ENCODE measurements at regions not wholly inside any gene's neighbourhood (a gene's known extent, or its start where the extent isn't known, plus 50 kb on each side); places are given as distances from the start of the nearest gene placed in this dataset.

DNA sequence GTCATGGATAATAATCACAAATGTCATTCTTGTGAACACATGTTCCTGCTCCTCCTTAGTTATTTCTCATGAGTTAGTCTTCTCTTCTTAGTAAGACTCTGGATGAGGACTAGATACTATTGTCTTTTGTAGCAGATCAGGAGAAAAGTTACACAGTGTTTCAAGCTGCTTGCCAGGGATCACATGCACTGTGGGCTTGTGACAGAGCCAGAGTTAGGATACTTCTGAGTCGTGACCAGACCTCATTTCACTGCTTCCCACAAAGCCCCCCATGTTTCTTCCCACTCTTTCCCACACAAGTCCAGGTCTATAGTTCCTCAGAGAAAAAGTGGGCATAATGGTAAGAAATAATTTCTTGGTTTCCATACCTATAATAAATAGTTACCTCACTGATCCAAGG lies 80.2 kb upstream of the LRATD1 start:
- H3K27ac ChIP-seq: no peak overlapping the region
- TF ChIP-seq, protein P1, sequence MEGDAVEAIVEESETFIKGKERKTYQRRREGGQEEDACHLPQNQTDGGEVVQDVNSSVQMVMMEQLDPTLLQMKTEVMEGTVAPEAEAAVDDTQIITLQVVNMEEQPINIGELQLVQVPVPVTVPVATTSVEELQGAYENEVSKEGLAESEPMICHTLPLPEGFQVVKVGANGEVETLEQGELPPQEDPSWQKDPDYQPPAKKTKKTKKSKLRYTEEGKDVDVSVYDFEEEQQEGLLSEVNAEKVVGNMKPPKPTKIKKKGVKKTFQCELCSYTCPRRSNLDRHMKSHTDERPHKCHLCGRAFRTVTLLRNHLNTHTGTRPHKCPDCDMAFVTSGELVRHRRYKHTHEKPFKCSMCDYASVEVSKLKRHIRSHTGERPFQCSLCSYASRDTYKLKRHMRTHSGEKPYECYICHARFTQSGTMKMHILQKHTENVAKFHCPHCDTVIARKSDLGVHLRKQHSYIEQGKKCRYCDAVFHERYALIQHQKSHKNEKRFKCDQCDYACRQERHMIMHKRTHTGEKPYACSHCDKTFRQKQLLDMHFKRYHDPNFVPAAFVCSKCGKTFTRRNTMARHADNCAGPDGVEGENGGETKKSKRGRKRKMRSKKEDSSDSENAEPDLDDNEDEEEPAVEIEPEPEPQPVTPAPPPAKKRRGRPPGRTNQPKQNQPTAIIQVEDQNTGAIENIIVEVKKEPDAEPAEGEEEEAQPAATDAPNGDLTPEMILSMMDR (conservative IDR thresholded peaks at IDR 0.05): no peak

DNA sequence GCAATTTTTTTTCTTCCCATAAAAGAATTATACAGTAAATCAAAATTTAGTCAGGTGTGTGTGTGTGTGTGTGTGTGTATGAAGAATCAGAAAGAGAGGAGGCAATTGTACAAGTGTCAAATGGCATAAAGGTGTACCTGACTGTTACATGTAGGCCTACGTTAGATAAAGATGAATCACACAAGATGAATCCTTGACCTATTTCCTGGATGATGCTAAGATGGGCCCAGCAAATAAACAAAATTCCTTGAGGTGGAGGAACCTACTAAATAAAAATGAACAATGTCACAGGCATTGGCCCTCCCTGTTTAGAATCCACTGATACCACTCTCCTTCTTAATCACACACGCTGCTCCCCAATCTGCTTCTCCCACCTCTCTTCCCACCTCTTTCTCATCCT lies 79.7 kb upstream of the LRATD1 start:
- H3K27ac ChIP-seq: no peak overlapping the region

DNA sequence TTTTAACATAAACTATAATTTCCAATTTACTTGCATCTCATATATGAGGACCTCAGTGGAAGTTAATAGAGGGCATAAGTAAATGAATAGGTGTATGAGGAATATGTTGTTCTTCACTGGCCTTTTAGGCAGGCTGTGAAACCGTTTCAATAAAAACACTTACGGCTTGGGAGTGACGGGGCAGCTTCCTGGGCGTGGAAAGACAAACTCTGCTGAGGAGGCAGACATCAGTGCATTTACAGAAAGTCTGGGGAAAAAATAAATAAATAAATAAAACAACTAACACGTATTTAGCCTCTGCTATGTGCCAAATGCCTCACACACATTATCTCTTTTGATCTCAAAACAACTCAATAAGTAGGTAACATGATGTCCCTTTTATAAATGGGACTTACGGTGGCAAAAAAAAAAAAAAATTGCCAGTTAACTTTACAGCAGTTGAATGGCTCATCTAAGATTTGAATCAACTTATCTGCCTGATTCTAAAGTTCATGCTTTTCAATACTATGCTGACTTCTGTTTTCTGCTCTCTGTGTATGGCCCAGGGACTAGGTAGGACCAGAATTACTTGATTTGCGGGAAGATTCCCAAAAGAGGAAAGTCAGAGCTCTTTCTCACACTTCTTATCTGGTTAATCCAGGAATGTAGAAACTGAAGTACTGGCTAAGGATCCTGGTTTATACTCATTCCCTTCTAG lies 77.5 kb upstream of the LRATD1 start:
- TF ChIP-seq, protein P1 (conservative IDR thresholded peaks at IDR 0.05): no peak
- TF ChIP-seq ZFX (IDR thresholded peaks at IDR 0.05): no peak
- no peak overlapping the region for H3K27ac ChIP-seq

More for the DNA sequence above, 79.7 kb upstream of the LRATD1 start:
- TF ChIP-seq, protein P1 (conservative IDR thresholded peaks at IDR 0.05): no peak
- no peak for TF ChIP-seq ZFX (IDR thresholded peaks at IDR 0.05)

DNA sequence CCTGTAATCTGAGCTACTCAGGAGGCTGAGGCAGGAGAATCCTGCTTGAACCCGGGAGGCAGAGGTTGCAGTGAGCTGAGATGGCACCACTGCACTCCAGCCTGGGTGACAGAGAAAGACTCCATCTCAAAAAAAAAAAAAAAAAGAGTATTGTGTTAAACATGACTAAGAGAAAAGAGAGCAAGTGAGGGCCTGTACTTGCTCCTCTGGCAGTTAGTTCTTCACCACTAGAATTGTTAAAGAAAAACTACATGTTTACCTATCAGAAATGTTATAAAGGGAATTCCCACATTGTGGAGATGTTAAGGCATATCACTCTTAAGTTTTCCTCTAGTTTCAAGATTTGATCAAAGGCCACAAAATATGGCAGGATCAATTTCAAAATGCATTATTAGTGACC lies 75.4 kb upstream of the LRATD1 start:
- TF ChIP-seq ZFX (IDR thresholded peaks at IDR 0.05): no peak
- no peak overlapping the region for H3K27ac ChIP-seq

DNA sequence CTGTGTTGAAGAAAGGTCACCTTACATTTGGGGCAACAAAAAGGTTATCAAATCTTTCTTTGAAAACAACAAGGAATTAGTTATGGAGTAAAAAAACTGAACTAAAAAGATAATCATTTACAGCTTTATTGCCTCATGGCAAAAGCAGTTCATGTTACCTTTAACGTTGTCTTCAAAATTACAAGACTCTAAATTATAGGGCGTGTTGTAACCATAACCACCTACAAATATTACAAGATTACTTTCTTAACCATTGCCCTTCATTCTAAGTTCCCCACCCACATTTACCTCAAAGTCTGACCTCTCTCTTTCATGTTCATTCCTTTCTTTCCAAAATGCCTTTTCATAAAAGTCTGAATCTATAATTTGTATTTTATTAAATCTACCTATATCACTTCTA lies 74.6 kb upstream of the LRATD1 start:
- TF ChIP-seq, protein P1 (conservative IDR thresholded peaks at IDR 0.05): no peak
- TF ChIP-seq ZFX (IDR thresholded peaks at IDR 0.05): no peak
- no peak overlapping the region for H3K27ac ChIP-seq

DNA sequence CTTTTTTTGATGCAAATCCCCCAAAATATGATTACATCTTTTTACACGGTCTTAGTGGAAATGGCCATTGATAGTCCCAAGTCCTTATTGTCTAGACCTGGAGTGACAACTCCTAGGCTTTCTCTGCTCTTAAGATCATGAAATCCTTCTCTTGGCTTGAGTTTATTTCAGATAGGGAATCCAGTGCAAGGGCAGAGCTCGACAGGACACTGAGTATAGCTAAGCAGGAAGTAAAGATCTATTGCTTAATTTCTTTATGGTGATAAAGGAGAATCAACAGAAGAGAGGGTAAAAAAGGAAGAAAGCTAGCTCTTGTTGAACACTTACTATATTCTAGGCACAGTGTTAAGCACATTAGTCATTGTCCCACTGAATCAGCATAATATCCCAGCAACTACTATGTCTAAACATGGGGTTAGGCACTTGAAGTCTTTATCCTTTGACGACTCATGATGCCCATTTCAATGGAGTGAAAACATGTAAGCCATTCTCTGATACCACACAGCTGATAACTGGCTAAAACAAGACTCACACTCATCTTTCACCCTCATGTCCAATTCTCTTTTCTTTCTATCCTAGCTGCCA lies 74.1 kb upstream of the LRATD1 start:
- TF ChIP-seq, protein P1 (conservative IDR thresholded peaks at IDR 0.05): no peak
- TF ChIP-seq ZFX (IDR thresholded peaks at IDR 0.05): no peak
- no peak overlapping the region for H3K27ac ChIP-seq

DNA sequence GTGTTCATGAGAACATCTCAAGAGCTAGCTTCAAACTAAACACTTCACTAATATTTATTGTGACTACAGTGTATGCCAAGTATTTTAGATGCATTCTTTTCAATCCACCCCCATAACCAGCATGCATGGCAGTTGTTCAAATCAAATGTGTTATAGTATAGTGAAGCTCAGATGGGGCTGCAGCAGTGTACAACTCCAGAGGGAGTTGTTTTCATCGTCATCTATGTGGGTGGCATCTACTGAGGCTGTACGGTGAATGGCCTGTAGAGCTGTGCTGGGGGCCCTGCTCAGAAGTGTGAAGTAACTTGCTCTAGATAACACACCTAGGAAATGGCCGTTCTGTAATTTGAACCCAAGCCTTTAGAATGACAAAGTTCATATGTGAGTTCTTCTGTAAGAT lies 71.8 kb upstream of the LRATD1 start:
- TF ChIP-seq, protein P1 (conservative IDR thresholded peaks at IDR 0.05): no peak
- TF ChIP-seq ZFX (IDR thresholded peaks at IDR 0.05): no peak

DNA sequence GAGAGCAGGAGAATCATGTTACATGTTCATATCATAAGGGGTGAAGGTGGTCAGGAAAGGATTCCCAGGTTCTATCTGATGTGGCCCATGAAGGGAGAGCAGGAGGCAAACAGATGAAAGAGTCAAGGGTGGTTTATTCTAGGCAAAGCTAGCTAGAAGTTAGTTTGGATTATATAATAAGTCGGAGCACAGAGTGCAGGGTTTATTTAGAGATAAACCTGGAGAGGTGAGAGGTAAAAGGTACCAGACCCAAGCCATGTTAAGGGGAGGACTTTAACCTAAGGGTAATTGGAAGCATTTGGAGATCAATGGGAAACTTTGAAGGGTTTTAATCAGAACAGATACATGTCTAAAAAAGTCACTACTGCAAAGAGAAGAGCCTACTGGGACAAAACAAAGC lies 69.2 kb upstream of the LRATD1 start:
- TF ChIP-seq, protein P1 (conservative IDR thresholded peaks at IDR 0.05): no peak
- TF ChIP-seq ZFX (IDR thresholded peaks at IDR 0.05): no peak
- no peak overlapping the region for H3K27ac ChIP-seq

More for the DNA sequence above, 71.8 kb upstream of the LRATD1 start:
- H3K27ac ChIP-seq: no peak overlapping the region

Measured in C4-2B (cell line).